Colonic mucosa (tissue), 4 donors: ENCODE measurements at regions not wholly inside any gene's neighbourhood (a gene's known extent, or its start where the extent isn't known, plus 50 kb on each side); places are given as distances from the start of the nearest gene placed in this dataset.

ENCODE experiments used
- DNase-seq: peaks from one replicate; pipeline ENCODE4 v3.0.0-alpha.2; 2020
- H3K27ac ChIP-seq: fragments of 200-600 bp; one replicate; pipeline ENCODE4 v1.8.0; 2021
- H3K27me3 ChIP-seq: fragments of 200-600 bp; one replicate; pipeline ENCODE4 v1.8.0; 2021
- H3K36me3 ChIP-seq: fragments of 200-600 bp; one replicate; pipeline ENCODE4 v1.8.0; 2021
- H3K4me1 ChIP-seq: fragments of 200-600 bp; one replicate; pipeline ENCODE4 v1.8.0; 2021; ENCODE audit warnings: mild to moderate bottlenecking
- H3K4me3 ChIP-seq: fragments of 200-600 bp; one replicate; pipeline ENCODE4 v1.8.0; 2021
- H3K9ac ChIP-seq, 2 donors: one replicate each; pipeline ENCODE4 v1.7.0; 2013; ENCODE audit warnings: control low read depth in 2 of 2, low read depth in 2 of 2, low read length in 2 of 2
- H3K9me3 ChIP-seq: fragments of 200-600 bp; one replicate; pipeline ENCODE4 v1.8.0; 2021
- CTCF ChIP-seq: fragments of 200-600 bp; IDR thresholded peaks from one replicate; pipeline ENCODE4 v1.8.0; 2022; ENCODE audit warnings: antibody characterized with exemption, mild to moderate bottlenecking
- intact Hi-C: fragments of 100-400 bp; cut with DNase I; formaldehyde crosslinking; loops from one replicate; pipeline ENCODE4 v1.14.1; 2022
- donor health status: healthy.
- donor health status: DM: no; HTN: no; CAD: no.
- donor health status: DM: no; HTN: no; CAD: no.

- DNase-seq, result no peak
- H3K4me3 ChIP-seq, result no peak overlapping the region
- no peaks in the 10 kb centered on the region for H3K4me1 ChIP-seq
- no peaks in the 10 kb centered on the region for H3K9me3 ChIP-seq
- H3K27me3 ChIP-seq, result no peaks in the 10 kb centered on the region
- intact Hi-C loops, result loop anchor here (5.0 kb wide), 1 partner anchor 56 kb away; no protein-coding TSS in a partner anchor
- peak; percentile 13 for TF ChIP-seq CTCF
- no peak overlapping the region for H3K9ac ChIP-seq
- no peak overlapping the region for H3K27ac ChIP-seq
- no peaks in the 10 kb centered on the region for H3K36me3 ChIP-seq
Observed at GRCh38 chr1:182198006-182198605, 136.6 kb upstream of the ZNF648 start.

- no peak for TF ChIP-seq CTCF
- Histone ChIP-seq H3K9ac (no peak overlapping the region), H3K4me1 (no peaks in the 10 kb centered on the region), H3K27me3 (no peaks in the 10 kb centered on the region), H3K4me3 (no peak overlapping the region), H3K27ac (no peak overlapping the region), H3K9me3 (no peaks in the 10 kb centered on the region), H3K36me3 (no peaks in the 10 kb centered on the region)
- intact Hi-C loops, result loop anchor here (5.0 kb wide), 1 partner anchor 55 kb away; no protein-coding TSS in a partner anchor
- no peak for DNase-seq
Observed at GRCh38 chr1:182196897-182197870, 135.7 kb upstream of the ZNF648 start.

- H3K9me3 ChIP-seq, result no peaks in the 10 kb centered on the region
- H3K9ac ChIP-seq, result no peak overlapping the region
- DNase-seq, result no peak
- no peaks in the 10 kb centered on the region for H3K36me3 ChIP-seq
- no peaks in the 10 kb centered on the region for H3K27me3 ChIP-seq
- no peak for TF ChIP-seq CTCF
- no peak overlapping the region for H3K27ac ChIP-seq
- H3K4me1 ChIP-seq, result no peaks in the 10 kb centered on the region
- intact Hi-C loops, result loop anchor here (5.0 kb wide), 1 partner anchor 53 kb away; no protein-coding TSS in a partner anchor
- no peak overlapping the region for H3K4me3 ChIP-seq
Observed at GRCh38 chr1:182195733-182196132, 134.2 kb upstream of the ZNF648 start.

- Histone ChIP-seq H3K9me3 (no peaks in the 10 kb centered on the region), H3K4me3 (no peak overlapping the region), H3K4me1 (no peaks in the 10 kb centered on the region), H3K36me3 (no peaks in the 10 kb centered on the region), H3K9ac (no peak overlapping the region), H3K27me3 (no peaks in the 10 kb centered on the region), H3K27ac (no peak overlapping the region)
- TF ChIP-seq CTCF, result no peak
- intact Hi-C loops, result no loop called here
- DNase-seq, result no peak
Observed at GRCh38 chr1:182193908-182194550, 132.5 kb upstream of the ZNF648 start.

- Histone ChIP-seq H3K9me3 (no peaks in the 10 kb centered on the region), H3K9ac (no peak overlapping the region), H3K27me3 (no peaks in the 10 kb centered on the region), H3K36me3 (no peaks in the 10 kb centered on the region), H3K27ac (no peak overlapping the region), H3K4me3 (no peak overlapping the region), H3K4me1 (no peaks in the 10 kb centered on the region)
- no peak for TF ChIP-seq CTCF
- intact Hi-C loops, result no loop called here
- DNase-seq, result no peak
Observed at GRCh38 chr1:182192966-182193365, 131.5 kb upstream of the ZNF648 start.
